ENCODE measurements at regions not wholly inside any gene's neighbourhood (a gene's known extent, or its start where the extent isn't known, plus 50 kb on each side); places are given as distances from the start of the nearest gene placed in this dataset.

- no peaks in the 10 kb centered on the region for H3K4me1 ChIP-seq (replicated peaks in 1 of 2; ENCODE audit: control insufficient read depth in 2 of 2, insufficient read depth in 2 of 2, low read length in 2 of 2)
- ChIA-PET POLR2A (interaction anchor here (0.7 kb wide), 1 partner anchor 297 kb away, joined by 3 read pairs; no protein-coding TSS in a partner anchor), CTCF (ENCODE audit: low intra/inter-chr PET ratio) (no interaction called here)
- ATAC-seq (no peak), FAIRE-seq (no peak), DNase-seq (ENCODE audit: extremely low read depth in 1 of 4, low spot score in 3 of 4) (no peak)
- no peak overlapping the region for H3K9ac ChIP-seq (ENCODE audit: insufficient read depth in 1 of 2, low read depth in 2 of 2, low read length in 2 of 2)
- no peak overlapping the region for H3K27ac ChIP-seq (ENCODE audit: extremely low read depth, low read depth, low read length)
- in situ Hi-C loops (cut with MboI) (no loop called here), intact Hi-C loops (cut with micrococcal nuclease) (no loop called here)
- no TSS peak for BruUV-seq (replicated peaks)
- H3K9me1 ChIP-seq (ENCODE audit: control insufficient read depth, insufficient read depth, low read length), result no peaks in the 10 kb centered on the region
- no peak overlapping the region for H3K4me2 ChIP-seq (ENCODE audit: insufficient read depth, low read length)
- no peaks in the 10 kb centered on the region for H3K9me3 ChIP-seq (replicated peaks; ENCODE audit: control insufficient read depth, insufficient read depth, low read depth, low read length)
- H4K20me1 ChIP-seq (replicated peaks; ENCODE audit: control insufficient read depth, insufficient read depth, low read length), result no peaks in the 10 kb centered on the region
- TF ChIP-seq NFYB (IDR thresholded peaks at IDR 0.05; ENCODE audit: extremely low read depth, insufficient read length) (no peak), DMBX1 (CRISPR knock-in tag; IDR thresholded peaks at IDR 0.05; ENCODE audit: borderline replicate concordance) (no peak), ZBTB5 (IDR thresholded peaks at IDR 0.05) (no peak), SMARCB1 (IDR thresholded peaks at IDR 0.05; ENCODE audit: insufficient read length, low read depth) (no peak), KDM1A (IDR thresholded peaks at IDR 0.05) (no peak), FOXJ3 (CRISPR knock-in tag; IDR thresholded peaks at IDR 0.05) (no peak), HDAC1 (IDR thresholded peaks at IDR 0.05) (no peak), JUND (IDR thresholded peaks at IDR 0.05; ENCODE audit: borderline replicate concordance, low read depth, low read length) (no peak), JUND (tag; IDR thresholded peaks at IDR 0.05; ENCODE audit: borderline replicate concordance, low read depth, low read length) (no peak)
- TF ChIP-seq, protein P1, sequence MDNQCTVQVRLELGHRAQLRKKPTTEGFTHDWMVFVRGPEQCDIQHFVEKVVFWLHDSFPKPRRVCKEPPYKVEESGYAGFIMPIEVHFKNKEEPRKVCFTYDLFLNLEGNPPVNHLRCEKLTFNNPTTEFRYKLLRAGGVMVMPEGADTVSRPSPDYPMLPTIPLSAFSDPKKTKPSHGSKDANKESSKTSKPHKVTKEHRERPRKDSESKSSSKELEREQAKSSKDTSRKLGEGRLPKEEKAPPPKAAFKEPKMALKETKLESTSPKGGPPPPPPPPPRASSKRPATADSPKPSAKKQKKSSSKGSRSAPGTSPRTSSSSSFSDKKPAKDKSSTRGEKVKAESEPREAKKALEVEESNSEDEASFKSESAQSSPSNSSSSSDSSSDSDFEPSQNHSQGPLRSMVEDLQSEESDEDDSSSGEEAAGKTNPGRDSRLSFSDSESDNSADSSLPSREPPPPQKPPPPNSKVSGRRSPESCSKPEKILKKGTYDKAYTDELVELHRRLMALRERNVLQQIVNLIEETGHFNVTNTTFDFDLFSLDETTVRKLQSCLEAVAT (IDR thresholded peaks at IDR 0.05), result no peak
- TF ChIP-seq, protein P2, sequence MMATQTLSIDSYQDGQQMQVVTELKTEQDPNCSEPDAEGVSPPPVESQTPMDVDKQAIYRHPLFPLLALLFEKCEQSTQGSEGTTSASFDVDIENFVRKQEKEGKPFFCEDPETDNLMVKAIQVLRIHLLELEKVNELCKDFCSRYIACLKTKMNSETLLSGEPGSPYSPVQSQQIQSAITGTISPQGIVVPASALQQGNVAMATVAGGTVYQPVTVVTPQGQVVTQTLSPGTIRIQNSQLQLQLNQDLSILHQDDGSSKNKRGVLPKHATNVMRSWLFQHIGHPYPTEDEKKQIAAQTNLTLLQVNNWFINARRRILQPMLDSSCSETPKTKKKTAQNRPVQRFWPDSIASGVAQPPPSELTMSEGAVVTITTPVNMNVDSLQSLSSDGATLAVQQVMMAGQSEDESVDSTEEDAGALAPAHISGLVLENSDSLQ (IDR thresholded peaks at IDR 0.05), result no peak
- no peak overlapping the region for H3K4me3 ChIP-seq
- H3K27me3 ChIP-seq (ENCODE audit: control insufficient read depth in 2 of 2, insufficient read depth in 2 of 2, low read length in 2 of 2), result no peaks in the 10 kb centered on the region
- no peak overlapping the region for H2AFZ ChIP-seq (ENCODE audit: low read depth, low read length)
- no peaks in the 10 kb centered on the region for H3K36me3 ChIP-seq (ENCODE audit: control insufficient read depth, insufficient read depth, low read length)
- H3K79me2 ChIP-seq (ENCODE audit: control insufficient read depth, insufficient read depth, low read length), result no peaks in the 10 kb centered on the region
- WGBS (ENCODE audit: insufficient coverage, low coverage, missing lambda C conversion rate), result 1% methylated on average over 10 of the region's 10 CpGs
Measured at GRCh38 chr16:47806309-47806847, 345.2 kb downstream of the PHKB start.
